ENCODE measurements at regions not wholly inside any gene's neighbourhood (a gene's known extent, or its start where the extent isn't known, plus 50 kb on each side); places are given as distances from the start of the nearest gene placed in this dataset.

DNA sequence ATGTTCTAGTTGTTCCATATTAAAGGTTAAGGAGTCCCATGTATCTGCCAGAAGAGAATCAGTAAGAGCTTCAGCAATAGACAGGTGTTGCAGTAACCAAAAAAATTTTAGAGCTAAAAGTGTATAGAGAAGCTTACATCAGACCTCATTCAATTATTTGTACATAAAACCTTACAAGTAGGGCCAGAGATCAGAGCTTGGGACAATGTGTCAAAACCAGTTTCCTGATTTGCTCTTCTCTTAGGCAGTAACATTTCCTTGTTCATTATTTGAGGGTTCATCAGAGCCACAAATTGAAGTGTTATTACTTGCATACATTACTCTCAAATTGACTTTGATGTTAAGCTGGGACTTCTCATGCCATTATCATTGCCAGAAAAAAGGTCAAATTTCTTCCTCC lies 55.5 kb upstream of the ATXN7L3B start:
- Histone ChIP-seq H3K27me3 (ENCODE audit: control insufficient read depth, insufficient read depth, low read length) (no peaks in the 10 kb centered on the region), H3K9ac (ENCODE audit: low read length) (no peak overlapping the region), H3K4me1 (ENCODE audit: control insufficient read depth, insufficient read depth, low read length) (no peaks in the 10 kb centered on the region), H3K9me3 (ENCODE audit: control insufficient read depth, insufficient read depth, low read depth, low read length) (no peaks in the 10 kb centered on the region), H3K4me3 (ENCODE audit: low read depth, low read length) (no peak overlapping the region), H3K27ac (ENCODE audit: low read depth, low read length) (no peak overlapping the region), H3K36me3 (ENCODE audit: control insufficient read depth, insufficient read depth, low read length) (no peaks in the 10 kb centered on the region)

DNA sequence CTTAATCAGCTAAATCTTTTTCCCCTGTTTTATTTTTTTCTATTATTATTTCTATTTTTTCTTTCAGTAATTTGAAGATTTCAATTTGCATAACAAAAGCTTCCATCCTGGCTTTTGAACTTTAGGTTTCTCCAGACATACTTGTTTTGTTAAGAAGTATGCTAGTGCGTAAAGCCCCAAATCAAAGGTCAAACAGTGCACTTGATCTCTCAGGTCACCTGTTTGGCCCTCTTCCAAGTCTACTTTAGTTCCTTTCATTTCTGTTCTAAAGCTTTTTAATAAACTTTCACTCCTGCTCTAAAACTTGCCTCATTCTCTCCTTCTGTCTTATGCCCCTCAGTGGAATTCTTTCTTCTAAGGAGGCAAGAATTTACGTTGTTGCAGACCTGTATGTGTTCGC lies 54.6 kb upstream of the ATXN7L3B start:
- Histone ChIP-seq H3K9me3 (ENCODE audit: control insufficient read depth, insufficient read depth, low read depth, low read length) (no peaks in the 10 kb centered on the region), H3K36me3 (ENCODE audit: control insufficient read depth, insufficient read depth, low read length) (no peaks in the 10 kb centered on the region), H3K9ac (ENCODE audit: low read length) (no peak overlapping the region), H3K4me3 (ENCODE audit: low read depth, low read length) (no peak overlapping the region), H3K4me1 (ENCODE audit: control insufficient read depth, insufficient read depth, low read length) (no peaks in the 10 kb centered on the region), H3K27ac (ENCODE audit: low read depth, low read length) (no peak overlapping the region), H3K27me3 (ENCODE audit: control insufficient read depth, insufficient read depth, low read length) (no peaks in the 10 kb centered on the region)

All from HUES6 (cell line).